Astrocyte of the cerebellum (primary cell): ENCODE measurements at regions not wholly inside any gene's neighbourhood (a gene's known extent, or its start where the extent isn't known, plus 50 kb on each side); places are given as distances from the start of the nearest gene placed in this dataset.

Source experiments
- DNase-seq: peaks from one replicate; pipeline ENCODE4 v3.0.0-alpha.2; 2011; ENCODE audit warnings: low read depth
- H3K4me3 ChIP-seq: 2 replicates; pipeline ENCODE4 v1.5.1; 2011; ENCODE audit warnings: mild to moderate bottlenecking, low read depth, low read length, moderate library complexity
- CTCF ChIP-seq: IDR thresholded peaks from 2 replicates; pipeline ENCODE4 v1.5.1; 2012; ENCODE audit warnings: low read length, low read depth, moderate library complexity, mild to moderate bottlenecking; ENCODE audit errors: missing control alignments
- in situ Hi-C: cut with HindIII; loops from 2 replicates; pipeline ENCODE4 v1.10.0; 2017; ENCODE audit warnings: low sequenced_read_pairs

- DNase-seq: no peak
- no peak for TF ChIP-seq CTCF
- in situ Hi-C loops: no loop called here
- no peak overlapping the region for H3K4me3 ChIP-seq
Measured at GRCh38 chr4:64724689-64725088, 315.4 kb upstream of the TECRL start.

GRCh38 chr4:64721106-64721505 is 311.9 kb upstream of the TECRL start:
- TF ChIP-seq CTCF: no peak
- no peak for DNase-seq
- in situ Hi-C loops: no loop called here
- no peak overlapping the region for H3K4me3 ChIP-seq

- no peak overlapping the region for H3K4me3 ChIP-seq
- in situ Hi-C loops: no loop called here
- DNase-seq: peak; percentile 16
- TF ChIP-seq CTCF: no peak
Measured at GRCh38 chr4:64718091-64718490, 308.8 kb upstream of the TECRL start.

- no peak overlapping the region for H3K4me3 ChIP-seq
- in situ Hi-C loops: no loop called here
- TF ChIP-seq CTCF: no peak
- no peak for DNase-seq
Measured at GRCh38 chr4:64715741-64716140, 306.5 kb upstream of the TECRL start.

- TF ChIP-seq CTCF: peak; percentile 35
- peak; percentile 11 for DNase-seq
- in situ Hi-C loops: no loop called here
- no peak overlapping the region for H3K4me3 ChIP-seq
Measured at GRCh38 chr4:64713256-64713840, 304.1 kb upstream of the TECRL start.

- in situ Hi-C loops: no loop called here
- no peak for TF ChIP-seq CTCF
- H3K4me3 ChIP-seq: no peak overlapping the region
- DNase-seq: no peak
Measured at GRCh38 chr4:64712590-64712989, 303.3 kb upstream of the TECRL start.
